ENCODE measurements at regions not wholly inside any gene's neighbourhood (a gene's known extent, or its start where the extent isn't known, plus 50 kb on each side); places are given as distances from the start of the nearest gene placed in this dataset.
"Not testable (repeated sequence)": the region's sequence is repeated elsewhere in the genome, so short reads cannot be mapped to it uniquely, and the experiment has no call there.

DNA sequence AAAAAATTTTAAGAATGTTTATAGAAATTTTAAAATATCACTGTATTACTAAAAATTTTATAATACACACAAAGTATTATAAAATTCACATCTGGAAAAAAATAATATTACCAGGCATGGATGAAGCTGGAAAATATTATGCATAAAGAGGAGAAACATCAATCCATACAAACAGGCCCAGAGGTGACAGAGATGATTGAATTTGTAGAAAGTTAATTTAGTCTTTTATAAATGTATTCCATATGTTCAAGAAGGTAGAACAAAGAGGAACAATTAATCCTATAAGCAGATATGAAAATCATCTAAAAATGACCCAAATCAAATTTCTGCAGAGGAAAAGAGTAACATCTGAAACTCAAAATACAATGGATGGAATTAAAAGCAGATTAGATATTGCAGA is 605.2 kb upstream of the CELF4 start:
- no peak overlapping the region for H3K27ac ChIP-seq
- ATAC-seq (no peak), DNase-seq (no peak)
- H3K4me1 ChIP-seq = no peaks in the 10 kb centered on the region
- no peak overlapping the region for H3K4me3 ChIP-seq
- no peaks in the 10 kb centered on the region for H3K36me3 ChIP-seq
- TF ChIP-seq POLR2A (IDR thresholded peaks at IDR 0.05) = no peak
- TF ChIP-seq, protein P1, sequence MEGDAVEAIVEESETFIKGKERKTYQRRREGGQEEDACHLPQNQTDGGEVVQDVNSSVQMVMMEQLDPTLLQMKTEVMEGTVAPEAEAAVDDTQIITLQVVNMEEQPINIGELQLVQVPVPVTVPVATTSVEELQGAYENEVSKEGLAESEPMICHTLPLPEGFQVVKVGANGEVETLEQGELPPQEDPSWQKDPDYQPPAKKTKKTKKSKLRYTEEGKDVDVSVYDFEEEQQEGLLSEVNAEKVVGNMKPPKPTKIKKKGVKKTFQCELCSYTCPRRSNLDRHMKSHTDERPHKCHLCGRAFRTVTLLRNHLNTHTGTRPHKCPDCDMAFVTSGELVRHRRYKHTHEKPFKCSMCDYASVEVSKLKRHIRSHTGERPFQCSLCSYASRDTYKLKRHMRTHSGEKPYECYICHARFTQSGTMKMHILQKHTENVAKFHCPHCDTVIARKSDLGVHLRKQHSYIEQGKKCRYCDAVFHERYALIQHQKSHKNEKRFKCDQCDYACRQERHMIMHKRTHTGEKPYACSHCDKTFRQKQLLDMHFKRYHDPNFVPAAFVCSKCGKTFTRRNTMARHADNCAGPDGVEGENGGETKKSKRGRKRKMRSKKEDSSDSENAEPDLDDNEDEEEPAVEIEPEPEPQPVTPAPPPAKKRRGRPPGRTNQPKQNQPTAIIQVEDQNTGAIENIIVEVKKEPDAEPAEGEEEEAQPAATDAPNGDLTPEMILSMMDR (IDR thresholded peaks at IDR 0.05) = no peak
- intact Hi-C loops (cut with DNase I) = no loop called here
- H3K27me3 ChIP-seq = no peaks in the 10 kb centered on the region
- peaks cover 0 to 9% (median 0%) of the 10 kb centered on the region in 12 donors for H3K9me3 ChIP-seq

DNA sequence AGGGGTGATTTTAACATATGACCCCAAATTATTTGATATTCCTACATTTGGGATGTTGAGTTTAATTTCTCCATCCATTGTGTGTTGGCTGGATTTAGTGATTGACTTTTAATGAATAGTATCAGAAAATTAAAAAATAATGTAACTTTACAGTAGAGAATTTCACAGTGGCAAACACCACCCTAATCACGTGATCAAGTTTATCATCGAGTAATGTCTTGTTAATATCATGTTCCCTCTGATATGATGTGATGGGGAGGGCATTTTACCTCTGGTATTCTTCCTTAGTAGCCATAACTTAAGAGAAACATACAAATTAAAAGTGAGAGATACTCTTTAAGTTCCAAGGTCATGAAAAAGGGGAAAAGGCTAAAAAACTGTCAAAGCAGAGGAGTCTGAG is 602.0 kb upstream of the CELF4 start:
- intact Hi-C loops (cut with DNase I) = no loop called here
- Histone ChIP-seq H3K4me1 (no peaks in the 10 kb centered on the region), H3K4me3 (no peak overlapping the region), H3K9me3 (peaks cover 0 to 9% (median 0%) of the 10 kb centered on the region in 12 donors), H3K27me3 (no peaks in the 10 kb centered on the region), H3K27ac (no peak overlapping the region), H3K36me3 (no peaks in the 10 kb centered on the region)
- 73 to 85% (median 82%) methylated on average over 2 of the region's 2 CpGs for WGBS, 4 donors
- DNase-seq (no peak), ATAC-seq (no peak)
- TF ChIP-seq, protein P1 (IDR thresholded peaks at IDR 0.05) = no peak
- no peak for TF ChIP-seq POLR2A (IDR thresholded peaks at IDR 0.05)

DNA sequence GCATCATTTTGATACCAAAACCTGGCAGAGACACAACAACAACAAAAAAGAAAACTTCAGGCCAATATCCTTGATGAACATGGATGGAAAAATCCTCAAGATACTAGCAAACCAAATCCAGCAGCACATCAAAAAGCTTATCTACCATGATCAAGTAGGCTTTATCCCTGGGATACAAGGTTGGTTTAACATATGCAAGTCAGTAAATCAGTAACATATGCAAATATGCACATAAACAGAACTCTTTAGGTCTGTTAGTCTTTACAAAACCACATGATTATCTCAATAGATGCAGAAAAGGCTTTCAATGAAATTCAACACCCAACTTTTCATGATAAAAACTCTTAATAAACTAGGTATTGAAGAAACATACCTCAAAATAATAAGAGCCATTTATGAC is 587.5 kb upstream of the CELF4 start:
- H3K4me3 ChIP-seq; ATAC-seq; DNase-seq; H3K27ac ChIP-seq; intact Hi-C loops (cut with DNase I); H3K36me3 ChIP-seq; H3K4me1 ChIP-seq; H3K27me3 ChIP-seq: not testable (repeated sequence)
- H3K9me3 ChIP-seq = peaks cover 0 to 25% (median 1%) of the 10 kb centered on the region in 12 donors

DNA sequence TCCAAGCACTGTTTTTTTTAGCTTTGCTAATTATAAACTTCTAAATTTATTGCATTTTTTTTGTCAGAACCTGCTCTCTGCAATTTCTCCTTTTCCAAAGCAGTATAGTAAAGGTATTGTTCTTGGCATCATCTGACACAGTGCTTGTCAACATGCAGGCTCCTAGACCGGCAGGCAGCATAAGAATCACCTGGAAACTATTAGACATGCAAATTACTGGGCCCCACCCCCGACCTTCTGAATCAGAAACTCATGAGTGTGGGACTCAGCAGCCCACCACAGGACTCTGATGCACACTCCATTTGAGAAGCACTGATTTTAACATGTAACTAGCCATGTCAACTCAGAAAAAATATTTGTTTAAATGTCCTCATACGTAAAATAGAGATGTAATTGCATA is 551.1 kb upstream of the CELF4 start:
- ATAC-seq (no peak), DNase-seq (no peak)
- intact Hi-C loops (cut with DNase I) = no loop called here
- Histone ChIP-seq H3K4me3 (no peak overlapping the region), H3K27me3 (no peaks in the 10 kb centered on the region), H3K9me3 (no peaks in the 10 kb centered on the region), H3K4me1 (no peaks in the 10 kb centered on the region), H3K36me3 (no peaks in the 10 kb centered on the region), H3K27ac (no peak overlapping the region)
- TF ChIP-seq, protein P1 (IDR thresholded peaks at IDR 0.05) = no peak
- TF ChIP-seq POLR2A (IDR thresholded peaks at IDR 0.05) = no peak
- WGBS, 4 donors = 53 to 64% (median 59%) methylated on average over 3 of the region's 3 CpGs

DNA sequence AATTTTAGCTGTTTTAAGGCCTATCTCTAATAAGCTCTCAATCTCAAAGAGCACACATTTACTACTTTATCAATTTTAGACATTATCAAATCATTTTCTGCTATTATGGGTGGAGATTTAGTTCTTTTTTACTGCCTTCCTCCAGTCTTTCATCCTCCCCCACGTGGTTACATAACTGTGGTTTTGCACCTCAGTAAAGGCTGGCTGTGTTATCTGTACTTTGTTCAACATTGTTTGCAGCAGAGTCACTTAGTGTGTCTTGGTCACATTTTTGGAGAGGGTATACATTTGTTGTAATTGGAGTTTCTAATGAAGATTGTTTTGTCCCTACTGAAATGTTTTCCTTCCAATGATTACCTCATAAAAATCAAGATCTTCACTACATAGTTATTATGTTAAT is 549.6 kb upstream of the CELF4 start:
- TF ChIP-seq, protein P1 (IDR thresholded peaks at IDR 0.05) = no peak
- no peak for TF ChIP-seq POLR2A (IDR thresholded peaks at IDR 0.05)
- no peaks in the 10 kb centered on the region for H3K27me3 ChIP-seq
- H3K4me1 ChIP-seq = no peaks in the 10 kb centered on the region
- peaks cover 0 to 5% (median 0%) of the 10 kb centered on the region in 12 donors for H3K9me3 ChIP-seq
- no peak for DNase-seq
- ATAC-seq = no peak
- no peak overlapping the region for H3K27ac ChIP-seq
- no peak overlapping the region for H3K4me3 ChIP-seq
- WGBS, 4 donors = 29 to 48% (median 34%) methylated on average over 1 of the region's 1 CpG
- intact Hi-C loops (cut with DNase I) = no loop called here
- no peaks in the 10 kb centered on the region for H3K36me3 ChIP-seq
